ENCODE measurements at regions not wholly inside any gene's neighbourhood (a gene's known extent, or its start where the extent isn't known, plus 50 kb on each side); places are given as distances from the start of the nearest gene placed in this dataset.

DNA sequence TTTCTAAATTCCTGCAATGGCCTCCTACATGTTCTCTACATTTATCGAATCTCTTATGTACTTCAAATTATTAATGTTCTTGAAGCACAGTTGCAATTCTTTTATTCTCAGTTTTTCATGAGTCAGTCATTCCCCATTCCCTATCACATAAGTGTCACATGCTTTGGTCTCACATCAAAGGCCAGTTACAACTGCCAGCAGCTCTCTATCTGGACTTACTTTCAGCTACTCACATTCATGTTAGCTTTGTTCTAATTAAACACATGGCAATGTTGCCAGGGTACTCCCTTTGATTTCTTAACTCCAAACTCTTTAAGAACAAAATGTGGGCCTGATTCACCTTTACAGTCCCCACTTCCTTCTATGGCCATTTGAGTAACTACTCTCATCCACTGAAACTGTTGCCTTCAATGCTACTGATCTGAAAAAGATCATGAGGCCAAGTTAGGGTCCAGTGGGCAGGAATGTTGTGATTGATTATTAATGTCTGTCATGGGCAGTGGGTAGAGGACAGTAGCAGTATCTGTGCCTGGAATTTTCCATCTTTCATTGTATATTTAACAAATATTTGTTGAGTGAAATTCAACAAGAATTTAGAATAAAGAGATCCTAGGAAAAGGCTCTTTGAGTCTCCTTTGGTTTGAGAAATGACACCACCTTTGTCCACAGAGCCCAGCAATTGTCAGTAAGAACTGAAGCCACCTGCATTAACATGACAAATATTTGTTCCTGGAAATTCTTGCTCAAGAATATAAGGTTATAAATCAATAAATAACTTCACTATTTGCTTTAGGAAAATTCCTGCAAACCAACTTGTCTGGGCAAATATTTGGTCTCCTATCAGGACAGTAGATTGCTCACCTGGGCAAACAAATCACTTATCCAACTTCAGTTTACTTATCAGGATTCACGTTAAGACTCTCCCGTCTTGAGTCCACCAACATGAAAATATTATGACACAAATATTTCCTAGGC is 153.6 kb upstream of the SAMSN1 start:
- H3K9me3 ChIP-seq: no peaks in the 10 kb centered on the region
- no peak for TF ChIP-seq EP300 (IDR thresholded peaks at IDR 0.05)
- TF ChIP-seq, protein P1, sequence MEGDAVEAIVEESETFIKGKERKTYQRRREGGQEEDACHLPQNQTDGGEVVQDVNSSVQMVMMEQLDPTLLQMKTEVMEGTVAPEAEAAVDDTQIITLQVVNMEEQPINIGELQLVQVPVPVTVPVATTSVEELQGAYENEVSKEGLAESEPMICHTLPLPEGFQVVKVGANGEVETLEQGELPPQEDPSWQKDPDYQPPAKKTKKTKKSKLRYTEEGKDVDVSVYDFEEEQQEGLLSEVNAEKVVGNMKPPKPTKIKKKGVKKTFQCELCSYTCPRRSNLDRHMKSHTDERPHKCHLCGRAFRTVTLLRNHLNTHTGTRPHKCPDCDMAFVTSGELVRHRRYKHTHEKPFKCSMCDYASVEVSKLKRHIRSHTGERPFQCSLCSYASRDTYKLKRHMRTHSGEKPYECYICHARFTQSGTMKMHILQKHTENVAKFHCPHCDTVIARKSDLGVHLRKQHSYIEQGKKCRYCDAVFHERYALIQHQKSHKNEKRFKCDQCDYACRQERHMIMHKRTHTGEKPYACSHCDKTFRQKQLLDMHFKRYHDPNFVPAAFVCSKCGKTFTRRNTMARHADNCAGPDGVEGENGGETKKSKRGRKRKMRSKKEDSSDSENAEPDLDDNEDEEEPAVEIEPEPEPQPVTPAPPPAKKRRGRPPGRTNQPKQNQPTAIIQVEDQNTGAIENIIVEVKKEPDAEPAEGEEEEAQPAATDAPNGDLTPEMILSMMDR (IDR thresholded peaks at IDR 0.05): no peak
- no peak for TF ChIP-seq POLR2A (IDR thresholded peaks at IDR 0.05)
- intact Hi-C loops (cut with DNase I): no loop called here
- H3K27ac ChIP-seq: no peak overlapping the region
- no peaks in the 10 kb centered on the region for H3K27me3 ChIP-seq
- no peak for DNase-seq
- H3K4me3 ChIP-seq: no peak overlapping the region
- H3K4me1 ChIP-seq (ENCODE audit: insufficient read depth): no peaks in the 10 kb centered on the region
- WGBS, 3 donors: 56 to 78% (median 65%) methylated on average over 3 of the region's 3 CpGs
- H3K36me3 ChIP-seq: no peaks in the 10 kb centered on the region

DNA sequence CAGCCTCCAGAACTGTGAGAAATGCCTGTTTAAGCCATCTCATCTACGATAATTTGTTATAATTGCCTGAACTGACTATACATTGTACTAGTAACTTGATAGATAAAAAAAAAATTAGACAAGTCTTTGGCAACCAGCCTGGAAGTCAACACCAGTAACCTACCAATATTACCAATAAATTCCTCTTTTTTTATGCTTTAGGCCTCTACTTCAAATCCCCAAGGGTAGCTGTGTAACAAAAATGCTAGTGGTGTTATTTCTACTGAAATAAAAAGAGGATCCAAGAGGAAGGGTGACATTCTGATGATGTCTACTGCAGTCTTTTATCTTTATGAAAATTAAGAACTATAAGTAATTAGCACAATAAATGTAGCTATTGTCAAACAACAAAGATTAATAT is 151.7 kb upstream of the SAMSN1 start:
- intact Hi-C loops (cut with DNase I): no loop called here
- Histone ChIP-seq H3K27ac (no peak overlapping the region), H3K27me3 (no peaks in the 10 kb centered on the region), H3K4me3 (no peak overlapping the region), H3K9me3 (no peaks in the 10 kb centered on the region), H3K4me1 (ENCODE audit: insufficient read depth) (no peaks in the 10 kb centered on the region), H3K36me3 (no peaks in the 10 kb centered on the region)
- no peak for TF ChIP-seq POLR2A (IDR thresholded peaks at IDR 0.05)
- 93 to 100% (median 97%) methylated on average over 1 of the region's 1 CpG for WGBS, 3 donors
- no peak for DNase-seq

DNA sequence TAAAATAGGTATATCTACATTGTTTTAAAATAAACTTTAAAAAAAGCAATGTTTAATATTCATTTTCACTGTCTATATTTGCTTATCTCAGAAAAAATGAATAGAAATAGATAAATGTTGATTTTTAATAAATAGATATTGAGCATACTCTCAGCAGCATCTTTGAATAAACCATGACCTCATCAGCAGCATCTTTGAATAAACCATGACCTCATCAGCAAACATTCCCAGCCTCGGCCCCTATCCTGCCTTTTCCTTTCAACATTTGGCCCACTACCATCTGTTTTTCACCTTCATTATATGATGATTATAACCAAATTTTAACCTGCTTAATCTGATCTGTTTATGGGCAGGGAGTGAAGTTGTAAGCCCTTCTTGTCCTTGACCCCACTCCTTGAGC is 148.7 kb upstream of the SAMSN1 start:
- Histone ChIP-seq H3K4me3 (no peak overlapping the region), H3K4me1 (ENCODE audit: insufficient read depth) (no peaks in the 10 kb centered on the region), H3K27ac (no peak overlapping the region), H3K9me3 (no peaks in the 10 kb centered on the region), H3K27me3 (no peaks in the 10 kb centered on the region), H3K36me3 (no peaks in the 10 kb centered on the region)
- intact Hi-C loops (cut with DNase I): no loop called here
- WGBS, 3 donors: 60 to 71% (median 65%) methylated on average over 1 of the region's 1 CpG
- no peak for TF ChIP-seq POLR2A (IDR thresholded peaks at IDR 0.05)
- no peak for TF ChIP-seq EP300 (IDR thresholded peaks at IDR 0.05)
- TF ChIP-seq, protein P1 (IDR thresholded peaks at IDR 0.05): no peak
- no peak for DNase-seq

DNA sequence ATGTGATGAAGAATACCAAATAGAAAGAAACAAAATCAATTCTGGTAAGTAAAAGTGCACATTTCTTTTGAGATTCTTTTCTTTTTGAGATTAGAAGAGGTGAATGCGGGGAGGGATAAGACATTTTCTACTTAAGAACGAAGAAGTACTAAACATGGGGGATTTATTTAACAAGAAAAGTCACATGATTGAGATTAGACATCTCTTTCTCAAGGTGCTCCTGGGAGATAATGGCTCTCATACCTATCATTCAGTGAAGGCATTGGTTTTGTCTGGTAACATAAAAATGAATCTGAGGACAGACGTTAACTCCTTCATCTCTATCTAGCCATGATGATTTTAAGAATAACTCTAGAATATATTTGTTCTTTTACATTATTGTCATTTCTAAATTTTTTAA is 147.9 kb upstream of the SAMSN1 start:
- H3K27me3 ChIP-seq: no peaks in the 10 kb centered on the region
- no peaks in the 10 kb centered on the region for H3K36me3 ChIP-seq
- H3K9me3 ChIP-seq: no peaks in the 10 kb centered on the region
- intact Hi-C loops (cut with DNase I): no loop called here
- DNase-seq: no peak
- 88 to 91% (median 90%) methylated on average over 3 of the region's 3 CpGs for WGBS, 3 donors
- no peak overlapping the region for H3K27ac ChIP-seq
- no peak for TF ChIP-seq POLR2A (IDR thresholded peaks at IDR 0.05)
- TF ChIP-seq, protein P1 (IDR thresholded peaks at IDR 0.05): no peak
- no peak for TF ChIP-seq EP300 (IDR thresholded peaks at IDR 0.05)
- no peak overlapping the region for H3K4me3 ChIP-seq
- H3K4me1 ChIP-seq (ENCODE audit: insufficient read depth): no peaks in the 10 kb centered on the region

DNA sequence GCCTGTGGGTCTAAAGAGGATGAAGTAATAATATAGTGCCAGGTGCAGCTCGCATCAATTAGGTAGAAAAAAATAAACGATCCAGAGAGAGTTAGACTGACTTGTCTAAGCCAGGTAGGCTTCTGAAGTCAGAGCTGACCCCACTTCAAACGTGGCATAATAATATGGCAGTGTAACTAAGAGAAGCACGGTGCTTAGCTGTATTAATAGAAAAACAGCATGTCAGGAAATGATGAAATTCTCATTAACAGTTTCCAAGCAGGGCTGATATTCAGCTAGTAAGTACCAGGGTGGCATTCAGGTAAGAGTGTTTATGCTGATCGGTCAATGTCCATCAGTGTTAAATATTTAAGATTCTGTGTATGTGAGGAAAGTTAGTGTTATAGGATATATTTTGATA is 145.8 kb upstream of the SAMSN1 start:
- Histone ChIP-seq H3K27ac (no peak overlapping the region), H3K36me3 (no peaks in the 10 kb centered on the region), H3K4me3 (no peak overlapping the region), H3K27me3 (no peaks in the 10 kb centered on the region), H3K9me3 (no peaks in the 10 kb centered on the region), H3K4me1 (ENCODE audit: insufficient read depth) (no peaks in the 10 kb centered on the region)
- no peak for DNase-seq
- 71 to 77% (median 71%) methylated on average over 5 of the region's 5 CpGs for WGBS, 3 donors
- intact Hi-C loops (cut with DNase I): no loop called here
- TF ChIP-seq POLR2A (IDR thresholded peaks at IDR 0.05) (no peak), EP300 (IDR thresholded peaks at IDR 0.05) (no peak)
- TF ChIP-seq, protein P1 (IDR thresholded peaks at IDR 0.05): no peak
